22Rv1 (cell line): ENCODE measurements at regions not wholly inside any gene's neighbourhood (a gene's known extent, or its start where the extent isn't known, plus 50 kb on each side); places are given as distances from the start of the nearest gene placed in this dataset.

Experiments
- H3K27ac ChIP-seq: fragments of 450-650 bp; 2 replicates; pipeline ENCODE4 v1.5.1; 2017
- ZFX ChIP-seq: fragments of 450-650 bp; IDR thresholded peaks from 2 replicates; pipeline ENCODE4 v1.6.1; 2017; ENCODE audit warnings: antibody characterized with exemption, borderline replicate concordance
- TF ChIP-seq, protein P1 (sequence below): fragments of 450-650 bp; IDR thresholded peaks from 2 replicates; pipeline ENCODE4 v1.5.1; 2017; ENCODE audit warnings: mild to moderate bottlenecking

DNA sequence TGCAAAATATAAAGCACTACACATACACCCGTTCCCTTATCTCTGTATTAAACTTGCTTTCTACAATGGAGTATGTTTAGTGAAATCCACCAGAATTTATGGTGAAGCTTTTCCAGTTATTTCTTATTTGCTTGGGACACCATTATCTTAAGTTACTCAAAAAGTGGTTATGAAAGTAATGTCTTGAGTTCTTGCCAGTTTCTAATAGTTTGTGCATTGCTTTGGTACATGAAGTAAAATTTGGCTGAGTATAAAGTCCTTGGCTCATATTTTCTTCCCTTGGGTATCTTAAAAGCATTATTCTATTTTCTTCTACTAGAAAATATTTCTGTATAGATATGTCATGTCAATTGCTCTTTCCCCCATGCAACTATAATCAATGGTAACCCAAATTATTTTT, 85.2 kb downstream of the POLR1F start:
- TF ChIP-seq ZFX = no peak
- TF ChIP-seq, protein P1, sequence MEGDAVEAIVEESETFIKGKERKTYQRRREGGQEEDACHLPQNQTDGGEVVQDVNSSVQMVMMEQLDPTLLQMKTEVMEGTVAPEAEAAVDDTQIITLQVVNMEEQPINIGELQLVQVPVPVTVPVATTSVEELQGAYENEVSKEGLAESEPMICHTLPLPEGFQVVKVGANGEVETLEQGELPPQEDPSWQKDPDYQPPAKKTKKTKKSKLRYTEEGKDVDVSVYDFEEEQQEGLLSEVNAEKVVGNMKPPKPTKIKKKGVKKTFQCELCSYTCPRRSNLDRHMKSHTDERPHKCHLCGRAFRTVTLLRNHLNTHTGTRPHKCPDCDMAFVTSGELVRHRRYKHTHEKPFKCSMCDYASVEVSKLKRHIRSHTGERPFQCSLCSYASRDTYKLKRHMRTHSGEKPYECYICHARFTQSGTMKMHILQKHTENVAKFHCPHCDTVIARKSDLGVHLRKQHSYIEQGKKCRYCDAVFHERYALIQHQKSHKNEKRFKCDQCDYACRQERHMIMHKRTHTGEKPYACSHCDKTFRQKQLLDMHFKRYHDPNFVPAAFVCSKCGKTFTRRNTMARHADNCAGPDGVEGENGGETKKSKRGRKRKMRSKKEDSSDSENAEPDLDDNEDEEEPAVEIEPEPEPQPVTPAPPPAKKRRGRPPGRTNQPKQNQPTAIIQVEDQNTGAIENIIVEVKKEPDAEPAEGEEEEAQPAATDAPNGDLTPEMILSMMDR = no peak
- no peak overlapping the region for H3K27ac ChIP-seq

DNA sequence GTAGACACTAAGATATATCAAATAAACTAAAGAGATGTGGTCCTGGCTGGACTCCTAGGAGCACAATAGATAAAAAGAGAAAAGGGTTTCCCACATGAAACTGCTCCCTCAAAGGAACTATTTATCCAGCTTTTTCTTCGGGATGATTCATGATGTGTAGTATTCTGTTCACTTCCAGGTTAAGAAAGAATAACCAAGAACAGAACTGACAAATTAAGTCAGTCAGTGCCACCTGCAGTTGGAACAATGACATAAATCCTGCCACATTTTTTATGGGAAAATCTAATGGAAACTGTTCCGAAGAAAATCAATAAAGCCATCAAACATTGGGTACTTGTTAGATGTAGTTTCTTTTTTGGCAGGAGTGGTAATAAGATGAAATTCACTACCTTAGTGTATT, 87.1 kb downstream of the POLR1F start:
- no peak overlapping the region for H3K27ac ChIP-seq
- TF ChIP-seq ZFX = no peak
- TF ChIP-seq, protein P1 = peak; percentile 25

DNA sequence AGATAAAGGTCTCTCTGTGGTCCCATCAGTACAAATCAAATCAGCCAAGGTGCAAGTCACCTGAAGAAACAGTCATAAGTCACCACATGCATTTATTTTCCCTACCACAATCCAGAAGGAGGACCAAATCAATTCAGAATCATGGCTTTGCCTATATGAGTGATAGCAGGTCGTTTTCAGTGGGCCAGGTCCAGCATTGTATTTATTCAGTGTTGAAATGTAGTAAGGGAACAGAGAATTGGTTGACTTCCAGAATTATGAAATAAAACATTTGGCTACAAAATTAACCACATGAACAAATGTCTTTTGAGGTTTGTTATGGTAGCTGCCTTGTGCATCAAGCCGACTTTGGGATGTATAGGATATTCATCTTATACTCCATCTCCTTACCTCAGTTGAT, 88.4 kb downstream of the POLR1F start:
- TF ChIP-seq, protein P1 = no peak
- no peak for TF ChIP-seq ZFX

DNA sequence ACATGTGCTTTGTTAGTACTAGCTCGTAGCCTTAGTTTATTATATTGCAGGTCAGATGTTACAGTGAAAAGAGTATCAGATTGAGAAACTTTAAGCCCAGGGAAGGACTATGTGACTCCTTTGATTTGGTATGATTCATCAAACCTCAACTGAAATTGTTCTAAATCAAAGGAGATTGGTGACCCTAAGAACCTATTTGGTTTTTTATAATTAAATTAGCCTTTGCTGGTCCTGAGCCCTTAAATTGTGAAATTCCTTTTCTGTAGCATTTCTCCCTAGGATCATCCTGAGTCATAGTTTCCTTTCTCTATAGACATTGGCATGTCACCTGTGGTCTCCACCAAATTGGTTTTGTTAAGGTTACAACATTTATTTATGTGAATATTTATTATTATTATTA, 89.7 kb downstream of the POLR1F start:
- TF ChIP-seq, protein P1 = no peak
- TF ChIP-seq ZFX = no peak
- H3K27ac ChIP-seq = no peak overlapping the region

More for the DNA sequence above, 88.4 kb downstream of the POLR1F start:
- no peak overlapping the region for H3K27ac ChIP-seq

DNA sequence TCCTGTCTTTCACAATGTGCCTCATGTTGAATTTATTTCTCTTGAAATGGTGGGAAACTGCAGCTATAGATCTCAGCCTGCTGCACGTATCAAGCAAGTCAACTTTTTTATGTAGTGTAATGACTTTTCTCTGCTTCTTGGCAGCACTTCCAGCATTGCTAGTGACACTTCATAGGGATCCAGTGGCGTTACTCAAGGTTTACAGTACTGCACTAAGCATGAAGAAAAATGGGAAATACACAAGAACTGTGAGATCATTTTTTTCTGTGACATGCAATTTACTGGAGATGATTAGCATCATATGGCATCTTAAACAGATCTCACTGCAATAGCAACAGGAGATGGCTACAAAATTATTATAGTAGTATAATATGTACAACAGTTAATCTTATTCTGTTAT, 90.9 kb downstream of the POLR1F start:
- no peak overlapping the region for H3K27ac ChIP-seq
- TF ChIP-seq, protein P1 = no peak
- no peak for TF ChIP-seq ZFX

DNA sequence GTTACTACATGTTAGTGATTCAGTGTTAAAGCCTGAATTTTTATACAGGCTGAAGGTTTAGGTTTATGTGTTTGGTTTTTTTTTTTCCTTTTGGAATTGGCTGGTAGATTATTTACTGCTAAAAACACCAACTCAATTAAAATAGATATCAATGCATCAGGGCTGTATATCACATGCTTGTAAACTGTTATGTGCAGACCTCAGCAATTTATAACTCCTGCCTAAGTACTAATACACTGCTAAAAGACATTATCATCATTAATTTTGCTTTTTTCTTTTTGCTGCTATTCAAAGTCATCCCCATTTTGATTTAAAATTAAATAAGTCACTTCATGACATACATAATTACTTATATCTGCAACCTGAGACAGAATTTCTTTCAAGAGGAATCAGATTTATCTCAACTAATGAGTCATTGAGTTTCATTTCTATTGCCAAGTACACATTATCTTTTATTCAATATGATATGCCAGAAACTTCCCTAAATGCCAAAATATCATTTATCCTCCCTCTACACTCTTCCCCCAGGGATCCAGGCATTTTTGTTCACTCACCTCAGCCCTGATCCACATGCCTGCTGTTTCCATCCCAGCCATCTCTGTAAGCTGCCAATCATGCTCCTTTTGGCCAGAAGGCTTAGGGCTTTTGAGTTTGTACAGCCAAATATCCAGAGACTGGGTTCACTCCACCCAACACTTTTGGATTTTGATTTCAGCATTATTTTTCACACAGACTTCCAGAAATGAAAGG, 98.5 kb downstream of the POLR1F start:
- TF ChIP-seq ZFX = no peak
- TF ChIP-seq, protein P1 = no peak
- no peak overlapping the region for H3K27ac ChIP-seq

DNA sequence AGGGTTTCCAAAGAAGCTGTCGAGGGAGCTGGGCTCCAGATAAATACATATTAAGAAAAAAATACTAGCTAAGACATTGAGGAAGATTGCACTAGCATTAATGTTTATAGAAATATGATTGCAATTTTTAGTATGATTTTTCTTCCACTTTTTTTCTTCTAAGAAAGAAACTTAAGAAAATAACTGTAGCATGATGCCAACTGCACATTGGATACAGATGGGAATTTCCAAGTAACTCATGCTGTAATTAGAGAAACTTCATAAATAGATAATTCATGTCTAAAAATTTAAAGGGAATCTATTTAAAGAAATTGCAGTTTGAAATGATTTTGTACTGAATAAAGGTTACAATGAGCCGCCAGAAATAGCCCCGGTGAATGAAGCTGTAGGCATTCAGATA, 119.4 kb downstream of the POLR1F start:
- no peak overlapping the region for H3K27ac ChIP-seq
- no peak for TF ChIP-seq ZFX
- TF ChIP-seq, protein P1 = no peak
